ENCODE measurements at regions not wholly inside any gene's neighbourhood (a gene's known extent, or its start where the extent isn't known, plus 50 kb on each side); places are given as distances from the start of the nearest gene placed in this dataset.

DNA sequence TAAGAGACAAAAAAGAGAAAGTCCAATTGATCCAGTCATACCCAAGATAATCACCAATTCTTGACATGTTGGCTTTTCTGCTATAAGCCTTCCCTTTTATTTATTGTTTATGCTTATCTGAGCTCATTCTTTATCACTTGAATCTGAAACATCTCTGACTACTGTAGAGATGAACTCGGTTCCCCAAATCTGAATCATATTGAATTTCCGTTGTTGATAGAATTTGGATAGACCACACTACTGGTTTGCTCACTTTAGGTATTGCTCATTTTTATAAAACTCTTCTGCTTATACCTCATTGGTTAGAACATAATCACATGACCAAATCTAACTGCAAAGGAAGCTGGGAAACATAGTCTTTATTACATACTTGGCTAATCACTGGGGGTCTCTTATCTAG lies 236.9 kb downstream of the TRIB2 start:
- in situ Hi-C loops (cut with HindIII; ENCODE audit: extremely low pct_ligation_motif_present, low pct_unique_long_range_greater_than_20kb): no loop called here
- BruUV-seq (replicated peaks): no TSS peak
- POLR2A ChIA-PET: no interaction called here
- Histone ChIP-seq H3K4me2 (ENCODE audit: low read depth, low read length) (no peak overlapping the region), H3K4me3 (replicated peaks in 1 of 3; ENCODE audit: insufficient read depth in 1 of 3, low read depth in 2 of 3, low read length in 3 of 3) (no peak overlapping the region), H3K27ac (ENCODE audit: extremely low read length, insufficient read depth, low read length) (no peak overlapping the region), H2AFZ (ENCODE audit: low read length) (no peak overlapping the region), H3K79me2 (ENCODE audit: insufficient read depth, low read length) (no peaks in the 10 kb centered on the region), H3K9me3 (ENCODE audit: low read length) (no peaks in the 10 kb centered on the region), H3K9ac (ENCODE audit: insufficient read depth, low read depth, low read length) (no peak overlapping the region), H4K20me1 (ENCODE audit: insufficient read depth, low read length) (no peaks in the 10 kb centered on the region), H3K36me3 (replicated peaks in 1 of 2; ENCODE audit: control insufficient read depth in 1 of 2, insufficient read depth in 2 of 2, low read length in 2 of 2) (no peaks in the 10 kb centered on the region), H3K4me1 (ENCODE audit: insufficient read depth, low read length) (no peaks in the 10 kb centered on the region), H3K27me3 (ENCODE audit: control insufficient read depth in 1 of 2, insufficient read depth in 2 of 2, low read length in 2 of 2) (no peaks in the 10 kb centered on the region)
- 25% methylated on average over 2 of the region's 2 CpGs for WGBS (ENCODE audit: low lambda C conversion rate)
- DNase-seq (ENCODE audit: low spot score) (no peak), ATAC-seq (no peak), FAIRE-seq (no peak)
- TF ChIP-seq RFXAP (CRISPR knock-in tag; IDR thresholded peaks at IDR 0.05; ENCODE audit: borderline replicate concordance) (no peak), ZNF501 (CRISPR knock-in tag; IDR thresholded peaks at IDR 0.05) (no peak), ZNF317 (CRISPR knock-in tag; IDR thresholded peaks at IDR 0.05) (no peak), CREM (IDR thresholded peaks at IDR 0.05) (no peak), CREM (CRISPR knock-in tag; IDR thresholded peaks at IDR 0.05) (no peak), SAFB2 (CRISPR knock-in tag; IDR thresholded peaks at IDR 0.05; ENCODE audit: borderline replicate concordance, low read depth) (no peak), RNF2 (conservative IDR thresholded peaks at IDR 0.05; ENCODE audit: low read depth) (no peak), CBX1 (IDR thresholded peaks at IDR 0.05; ENCODE audit: low read depth) (no peak), MBD4 (IDR thresholded peaks at IDR 0.05; ENCODE audit: borderline replicate concordance, low read length) (no peak), RFX1 (IDR thresholded peaks at IDR 0.05) (no peak), YEATS2 (CRISPR knock-in tag; IDR thresholded peaks at IDR 0.05; ENCODE audit: borderline replicate concordance) (no peak), CEBPG (CRISPR knock-in tag; IDR thresholded peaks at IDR 0.05) (no peak), FOXM1 (CRISPR knock-in tag; IDR thresholded peaks at IDR 0.05) (no peak), ZNF263 (CRISPR knock-in tag; IDR thresholded peaks at IDR 0.05) (no peak), RBM39 (IDR thresholded peaks at IDR 0.05; ENCODE audit: low read depth, low read length, poor library complexity, severe bottlenecking) (no peak), ZNF326 (CRISPR knock-in tag; IDR thresholded peaks at IDR 0.05; ENCODE audit: borderline replicate concordance) (no peak), ZNF383 (CRISPR knock-in tag; IDR thresholded peaks at IDR 0.05; ENCODE audit: borderline replicate concordance) (no peak), JARID2 (CRISPR knock-in tag; IDR thresholded peaks at IDR 0.05; ENCODE audit: insufficient replicate concordance) (no peak)
- TF ChIP-seq, protein P1, sequence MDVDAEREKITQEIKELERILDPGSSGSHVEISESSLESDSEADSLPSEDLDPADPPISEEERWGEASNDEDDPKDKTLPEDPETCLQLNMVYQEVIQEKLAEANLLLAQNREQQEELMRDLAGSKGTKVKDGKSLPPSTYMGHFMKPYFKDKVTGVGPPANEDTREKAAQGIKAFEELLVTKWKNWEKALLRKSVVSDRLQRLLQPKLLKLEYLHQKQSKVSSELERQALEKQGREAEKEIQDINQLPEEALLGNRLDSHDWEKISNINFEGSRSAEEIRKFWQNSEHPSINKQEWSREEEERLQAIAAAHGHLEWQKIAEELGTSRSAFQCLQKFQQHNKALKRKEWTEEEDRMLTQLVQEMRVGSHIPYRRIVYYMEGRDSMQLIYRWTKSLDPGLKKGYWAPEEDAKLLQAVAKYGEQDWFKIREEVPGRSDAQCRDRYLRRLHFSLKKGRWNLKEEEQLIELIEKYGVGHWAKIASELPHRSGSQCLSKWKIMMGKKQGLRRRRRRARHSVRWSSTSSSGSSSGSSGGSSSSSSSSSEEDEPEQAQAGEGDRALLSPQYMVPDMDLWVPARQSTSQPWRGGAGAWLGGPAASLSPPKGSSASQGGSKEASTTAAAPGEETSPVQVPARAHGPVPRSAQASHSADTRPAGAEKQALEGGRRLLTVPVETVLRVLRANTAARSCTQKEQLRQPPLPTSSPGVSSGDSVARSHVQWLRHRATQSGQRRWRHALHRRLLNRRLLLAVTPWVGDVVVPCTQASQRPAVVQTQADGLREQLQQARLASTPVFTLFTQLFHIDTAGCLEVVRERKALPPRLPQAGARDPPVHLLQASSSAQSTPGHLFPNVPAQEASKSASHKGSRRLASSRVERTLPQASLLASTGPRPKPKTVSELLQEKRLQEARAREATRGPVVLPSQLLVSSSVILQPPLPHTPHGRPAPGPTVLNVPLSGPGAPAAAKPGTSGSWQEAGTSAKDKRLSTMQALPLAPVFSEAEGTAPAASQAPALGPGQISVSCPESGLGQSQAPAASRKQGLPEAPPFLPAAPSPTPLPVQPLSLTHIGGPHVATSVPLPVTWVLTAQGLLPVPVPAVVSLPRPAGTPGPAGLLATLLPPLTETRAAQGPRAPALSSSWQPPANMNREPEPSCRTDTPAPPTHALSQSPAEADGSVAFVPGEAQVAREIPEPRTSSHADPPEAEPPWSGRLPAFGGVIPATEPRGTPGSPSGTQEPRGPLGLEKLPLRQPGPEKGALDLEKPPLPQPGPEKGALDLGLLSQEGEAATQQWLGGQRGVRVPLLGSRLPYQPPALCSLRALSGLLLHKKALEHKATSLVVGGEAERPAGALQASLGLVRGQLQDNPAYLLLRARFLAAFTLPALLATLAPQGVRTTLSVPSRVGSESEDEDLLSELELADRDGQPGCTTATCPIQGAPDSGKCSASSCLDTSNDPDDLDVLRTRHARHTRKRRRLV (CRISPR knock-in tag; IDR thresholded peaks at IDR 0.05): no peak
- TF ChIP-seq, protein P2, sequence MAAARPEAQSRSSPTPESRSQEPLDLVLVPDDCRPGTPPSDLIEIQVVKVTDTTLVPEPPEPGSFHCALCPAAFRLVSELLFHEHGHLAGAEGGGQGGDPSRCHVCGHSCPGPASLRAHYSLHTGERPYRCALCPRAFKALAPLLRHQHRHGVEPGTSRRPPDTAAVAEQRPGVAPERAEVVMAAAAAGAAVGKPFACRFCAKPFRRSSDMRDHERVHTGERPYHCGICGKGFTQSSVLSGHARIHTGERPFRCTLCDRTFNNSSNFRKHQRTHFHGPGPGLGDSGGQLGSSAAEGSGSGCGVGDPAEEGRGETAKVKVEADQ (CRISPR knock-in tag; IDR thresholded peaks at IDR 0.05; ENCODE audit: borderline replicate concordance): no peak
- TF ChIP-seq, protein P3, sequence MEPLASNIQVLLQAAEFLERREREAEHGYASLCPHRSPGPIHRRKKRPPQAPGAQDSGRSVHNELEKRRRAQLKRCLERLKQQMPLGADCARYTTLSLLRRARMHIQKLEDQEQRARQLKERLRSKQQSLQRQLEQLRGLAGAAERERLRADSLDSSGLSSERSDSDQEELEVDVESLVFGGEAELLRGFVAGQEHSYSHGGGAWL (CRISPR knock-in tag; IDR thresholded peaks at IDR 0.05): no peak
- CTCF ChIA-PET (ENCODE audit: low intra/inter-chr PET ratio, low total read pairs): no interaction called here
- intact Hi-C loops (cut with micrococcal nuclease; ENCODE audit: unreplicated experiment): no loop called here

Data from HepG2 (cell line).